ENCODE measurements at regions not wholly inside any gene's neighbourhood (a gene's known extent, or its start where the extent isn't known, plus 50 kb on each side); places are given as distances from the start of the nearest gene placed in this dataset.
"Not testable (repeated sequence)": the region's sequence is repeated elsewhere in the genome, so short reads cannot be mapped to it uniquely, and the experiment has no call there.

- DNase-seq (ENCODE audit: low read depth), result no peak
Observed at GRCh38 chr13:63344711-63345110, 1929.1 kb upstream of the PCDH20 start.

GRCh38 chr13:63337921-63338320 lies 1922.3 kb upstream of the PCDH20 start:
- no peak for DNase-seq (ENCODE audit: low read depth)

GRCh38 chr13:63337041-63337440 lies 1921.4 kb upstream of the PCDH20 start:
- no peak for DNase-seq (ENCODE audit: low read depth)

- DNase-seq (ENCODE audit: low read depth), result no peak
Observed at GRCh38 chr13:63336549-63336948, 1920.9 kb upstream of the PCDH20 start.

- DNase-seq (ENCODE audit: low read depth), result no peak
Observed at GRCh38 chr13:63327584-63327983, 1911.9 kb upstream of the PCDH20 start.

GRCh38 chr13:63323441-63323840 lies 1907.8 kb upstream of the PCDH20 start:
- no peak for DNase-seq (ENCODE audit: low read depth)

- no peak for DNase-seq (ENCODE audit: low read depth)
Observed at GRCh38 chr13:63311587-63311986, 1895.9 kb upstream of the PCDH20 start.

- DNase-seq (ENCODE audit: low read depth), result no peak
Observed at GRCh38 chr13:63308549-63309165, 1893.0 kb upstream of the PCDH20 start.

GRCh38 chr13:63307228-63307627 lies 1891.6 kb upstream of the PCDH20 start:
- DNase-seq (ENCODE audit: low read depth), result no peak

- no peak for DNase-seq (ENCODE audit: low read depth)
Observed at GRCh38 chr13:63305641-63306133, 1890.0 kb upstream of the PCDH20 start.

- no peak for DNase-seq (ENCODE audit: low read depth)
Observed at GRCh38 chr13:63304497-63304896, 1888.8 kb upstream of the PCDH20 start.

GRCh38 chr13:63299866-63300394 lies 1884.3 kb upstream of the PCDH20 start:
- DNase-seq (ENCODE audit: low read depth), result no peak

- no peak for DNase-seq (ENCODE audit: low read depth)
Observed at GRCh38 chr13:63297163-63297562, 1881.5 kb upstream of the PCDH20 start.

GRCh38 chr13:63291701-63292100 lies 1876.1 kb upstream of the PCDH20 start:
- no peak for DNase-seq (ENCODE audit: low read depth)

- no peak for DNase-seq (ENCODE audit: low read depth)
Observed at GRCh38 chr13:63288576-63288975, 1872.9 kb upstream of the PCDH20 start.

GRCh38 chr13:63287926-63288325 lies 1872.3 kb upstream of the PCDH20 start:
- DNase-seq (ENCODE audit: low read depth), result no peak

GRCh38 chr13:63285426-63285825 lies 1869.8 kb upstream of the PCDH20 start:
- no peak for DNase-seq (ENCODE audit: low read depth)

GRCh38 chr13:63279136-63279535 lies 1863.5 kb upstream of the PCDH20 start:
- DNase-seq (ENCODE audit: low read depth), result no peak

- no peak for DNase-seq (ENCODE audit: low read depth)
Observed at GRCh38 chr13:63274772-63275171, 1859.1 kb upstream of the PCDH20 start.

GRCh38 chr13:63249411-63250187 lies 1834.0 kb upstream of the PCDH20 start:
- no peak for DNase-seq (ENCODE audit: low read depth)

GRCh38 chr13:63236667-63237396 lies 1821.2 kb upstream of the PCDH20 start:
- peak; percentile 65 for DNase-seq (ENCODE audit: low read depth)

GRCh38 chr13:63218596-63218995 lies 1802.9 kb upstream of the PCDH20 start:
- not testable (repeated sequence) for DNase-seq (ENCODE audit: low read depth)
